A549 (cell line): ENCODE measurements at regions not wholly inside any gene's neighbourhood (a gene's known extent, or its start where the extent isn't known, plus 50 kb on each side); places are given as distances from the start of the nearest gene placed in this dataset.

Experiments
- ATAC-seq, 2 experiments: fragments of 200-7000 bp in 1 of 2; fragments of >200 bp in 1 of 2; cut with Nextera tagmentation in 1 of 2; cut with Tn5 transposase in 1 of 2; 3 replicates each; pipeline versions ENCODE4 v1.8.0 to v1.9.1; 2018 to 2020; ENCODE audit warnings: mild to moderate bottlenecking in 1 of 2, moderate library complexity in 1 of 2
- CTCF ChIA-PET: fragments of 300-600 bp; sonication (Branson Sonifier 250); formaldehyde crosslinking; extraction: SDS; loops from one replicate; lab custom pipeline; 2021; ENCODE audit warnings: antibody characterized with exemption, inconsistent platforms; lab: Yijun Ruan, JAX
- POLR2A ChIA-PET: fragments of 350-600 bp; formaldehyde crosslinking; extraction: SDS; loops from one replicate; lab custom pipeline; 2021; ENCODE audit warnings: antibody characterized with exemption, inconsistent platforms; lab: Yijun Ruan, JAX
- DNase-seq, 2 experiments: peaks; one replicate each; pipeline versions ENCODE4 v3.0.0 to v3.0.0-alpha.2; 2011 to 2016; ENCODE audit warnings: low read depth in 1 of 2, low spot score in 1 of 2
- FAIRE-seq: peaks from 2 replicates; lab custom pipeline; 2011; peaks lifted over from hg19 to GRCh38; lab: Jason Lieb, UNC
- H3K27ac ChIP-seq, 2 experiments: fragments of >200 bp; sonication (Bioruptor Twin); formaldehyde crosslinking; 3 replicates each; pipeline ENCODE4 v1.5.1; 2016 to 2017
- H3K4me1 ChIP-seq: fragments of >200 bp; sonication (Bioruptor Twin); formaldehyde crosslinking; 3 replicates; pipeline ENCODE4 v1.6.1; 2016
- H3K4me2 ChIP-seq: fragments of >200 bp; sonication (Bioruptor Twin); formaldehyde crosslinking; 3 replicates; pipeline ENCODE4 v1.6.1; 2016
- H3K4me3 ChIP-seq: fragments of >200 bp; sonication (Bioruptor Twin); formaldehyde crosslinking; 3 replicates; pipeline ENCODE4 v1.5.1; 2016
- H3K9me3 ChIP-seq: fragments of >200 bp; sonication (Bioruptor Twin); formaldehyde crosslinking; 3 replicates; pipeline ENCODE4 v1.6.1; 2016
- BCL3 ChIP-seq: fragments of >200 bp; sonication (Bioruptor Twin); formaldehyde crosslinking; IDR thresholded peaks from 3 replicates; pipeline ENCODE4 v1.6.1; 2016
- CBX8 ChIP-seq: fragments of 200-600 bp; sonication (generic); IDR thresholded peaks from 2 replicates; pipeline ENCODE4 v1.6.1; 2016
- CHD2 ChIP-seq: fragments of 150-350 bp; IDR thresholded peaks from 2 replicates; pipeline ENCODE4 v1.6.1; 2014; ENCODE audit warnings: low read length; ENCODE audit not compliant: partially characterized antibody
- EHMT2 ChIP-seq: fragments of 200-600 bp; sonication (generic); IDR thresholded peaks from 2 replicates; pipeline ENCODE4 v1.6.1; 2016; ENCODE audit warnings: antibody characterized with exemption, low read depth, mild to moderate bottlenecking, moderate library complexity
- FOSB ChIP-seq: fragments of 250-450 bp; sonication (Bioruptor Pico); IDR thresholded peaks from 2 replicates; pipeline ENCODE4 v1.5.0; 2020; ENCODE audit warnings: mild to moderate bottlenecking, moderate library complexity
- FOXS1 ChIP-seq: fragments of 250-450 bp; sonication (Bioruptor Pico); IDR thresholded peaks from 2 replicates; pipeline ENCODE4 v1.5.0; 2020; ENCODE audit warnings: mild to moderate bottlenecking, moderate library complexity
- HDAC2 ChIP-seq: fragments of 200-600 bp; sonication (generic); IDR thresholded peaks from 2 replicates; pipeline ENCODE4 v1.6.1; 2016
- HMGXB4 ChIP-seq: fragments of 250-450 bp; sonication (Bioruptor Pico); IDR thresholded peaks from 2 replicates; pipeline ENCODE4 v1.5.0; 2021; ENCODE audit warnings: mild to moderate bottlenecking, moderate library complexity, borderline replicate concordance
- HOXB13 ChIP-seq: fragments of 250-450 bp; sonication (Bioruptor Pico); IDR thresholded peaks from 2 replicates; pipeline ENCODE4 v1.5.0; 2020; ENCODE audit warnings: low read depth, mild to moderate bottlenecking, moderate library complexity
- JUN ChIP-seq, 2 experiments: fragments of >200 bp; sonication (Bioruptor Twin); formaldehyde crosslinking; IDR thresholded peaks; 2 replicates in 1 of 2; 3 replicates in 1 of 2; pipeline ENCODE4 v1.6.1; 2016 to 2017
- MAFK ChIP-seq: fragments of 450-650 bp; IDR thresholded peaks from 2 replicates; pipeline ENCODE4 v1.6.1; 2014; ENCODE audit not compliant: partially characterized antibody
- MYC ChIP-seq: IDR thresholded peaks from 2 replicates; pipeline ENCODE4 v1.6.1; 2012; ENCODE audit warnings: mild to moderate bottlenecking, inconsistent platforms, low read length, improper control_type of control experiment, borderline replicate concordance
- NR3C1 ChIP-seq: fragments of >200 bp; sonication (Bioruptor Twin); formaldehyde crosslinking; IDR thresholded peaks from 3 replicates; pipeline ENCODE4 v1.6.1; 2017
- POLR2A ChIP-seq: IDR thresholded peaks from 2 replicates; pipeline ENCODE4 v1.6.1; 2012; ENCODE audit warnings: mild to moderate bottlenecking, low read length
- POLR2AphosphoS2 ChIP-seq: conservative IDR thresholded peaks from 2 replicates; pipeline ENCODE4 v1.6.1; 2012; ENCODE audit warnings: low read length, improper control_type of control experiment, inconsistent platforms
- RARB ChIP-seq: fragments of 250-450 bp; sonication (Bioruptor Pico); IDR thresholded peaks from 2 replicates; pipeline ENCODE4 v1.8.0; 2021; ENCODE audit warnings: mild to moderate bottlenecking, moderate library complexity
- RNF2 ChIP-seq: fragments of 200-600 bp; sonication (generic); IDR thresholded peaks from 2 replicates; pipeline ENCODE4 v1.6.1; 2016; ENCODE audit warnings: low read depth, mild to moderate bottlenecking, antibody characterized with exemption, moderate library complexity, borderline replicate concordance
- SMC3 ChIP-seq: fragments of >200 bp; sonication (Bioruptor Twin); formaldehyde crosslinking; IDR thresholded peaks from 3 replicates; pipeline ENCODE4 v1.6.1; 2018; ENCODE audit warnings: inconsistent platforms
- TP53 ChIP-seq: fragments of 250-450 bp; sonication (Bioruptor Pico); IDR thresholded peaks from 2 replicates; pipeline ENCODE4 v1.5.0; 2021; ENCODE audit warnings: mild to moderate bottlenecking, moderate library complexity
- ZNF302 ChIP-seq: fragments of 250-450 bp; sonication (Bioruptor Pico); IDR thresholded peaks from 2 replicates; pipeline ENCODE4 v1.9.0; 2021; ENCODE audit warnings: inconsistent platforms, mild to moderate bottlenecking, moderate library complexity
- ZSCAN20 ChIP-seq: fragments of 250-450 bp; sonication (Bioruptor Pico); IDR thresholded peaks from 2 replicates; pipeline ENCODE4 v1.8.0; 2022; ENCODE audit warnings: mild to moderate bottlenecking, moderate library complexity
- WGBS: methylation state at CpG from one replicate; pipeline ENCODE4 v1.1.6; 2017; ENCODE audit errors: missing lambda C conversion rate; 5-methylcytosine and 5-hydroxymethylcytosine counted together
- TF ChIP-seq, protein P1 (sequence below): IDR thresholded peaks from 2 replicates; pipeline ENCODE4 v1.6.1; 2012
- TF ChIP-seq, protein P2 (sequence below): IDR thresholded peaks from 2 replicates; pipeline ENCODE4 v1.6.1; 2012; ENCODE audit warnings: low read depth, borderline replicate concordance
- TF ChIP-seq, protein P3 (sequence below): fragments of 450-650 bp; IDR thresholded peaks from 2 replicates; pipeline ENCODE4 v1.6.1; 2014; ENCODE audit warnings: antibody characterized with exemption

GRCh38 chr1:22326931-22327330 lies 124.7 kb upstream of the ZBTB40 start:
- H3K4me2 ChIP-seq = no peak overlapping the region
- H3K27ac ChIP-seq = no peak overlapping the region
- DNase-seq (no peak), FAIRE-seq (no peak), ATAC-seq (no peak)
- CTCF ChIA-PET = no interaction called here
- POLR2A ChIA-PET = no interaction called here
- 71% methylated on average over 3 of the region's 6 CpGs for WGBS
- TF ChIP-seq ZNF302 (CRISPR knock-in tag) (no peak), MAFK (no peak), FOSB (CRISPR knock-in tag) (no peak), EHMT2 (no peak), POLR2A (no peak), CBX8 (no peak), SMC3 (no peak), MYC (no peak), POLR2AphosphoS2 (no peak), TP53 (CRISPR knock-in tag) (no peak), ZSCAN20 (CRISPR knock-in tag) (no peak), HOXB13 (no peak), FOXS1 (no peak), NR3C1 (no peak), JUN (IDR thresholded peaks at IDR 0.05) (no peak)
- TF ChIP-seq, protein P1, sequence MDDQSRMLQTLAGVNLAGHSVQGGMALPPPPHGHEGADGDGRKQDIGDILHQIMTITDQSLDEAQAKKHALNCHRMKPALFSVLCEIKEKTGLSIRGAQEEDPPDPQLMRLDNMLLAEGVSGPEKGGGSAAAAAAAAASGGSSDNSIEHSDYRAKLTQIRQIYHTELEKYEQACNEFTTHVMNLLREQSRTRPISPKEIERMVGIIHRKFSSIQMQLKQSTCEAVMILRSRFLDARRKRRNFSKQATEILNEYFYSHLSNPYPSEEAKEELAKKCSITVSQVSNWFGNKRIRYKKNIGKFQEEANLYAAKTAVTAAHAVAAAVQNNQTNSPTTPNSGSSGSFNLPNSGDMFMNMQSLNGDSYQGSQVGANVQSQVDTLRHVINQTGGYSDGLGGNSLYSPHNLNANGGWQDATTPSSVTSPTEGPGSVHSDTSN = no peak
- TF ChIP-seq, protein P2, sequence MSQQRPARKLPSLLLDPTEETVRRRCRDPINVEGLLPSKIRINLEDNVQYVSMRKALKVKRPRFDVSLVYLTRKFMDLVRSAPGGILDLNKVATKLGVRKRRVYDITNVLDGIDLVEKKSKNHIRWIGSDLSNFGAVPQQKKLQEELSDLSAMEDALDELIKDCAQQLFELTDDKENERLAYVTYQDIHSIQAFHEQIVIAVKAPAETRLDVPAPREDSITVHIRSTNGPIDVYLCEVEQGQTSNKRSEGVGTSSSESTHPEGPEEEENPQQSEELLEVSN = no peak
- H3K9me3 ChIP-seq = no peaks in the 10 kb centered on the region
- H3K4me3 ChIP-seq = no peak overlapping the region
- H3K4me1 ChIP-seq = no peaks in the 10 kb centered on the region

DNA sequence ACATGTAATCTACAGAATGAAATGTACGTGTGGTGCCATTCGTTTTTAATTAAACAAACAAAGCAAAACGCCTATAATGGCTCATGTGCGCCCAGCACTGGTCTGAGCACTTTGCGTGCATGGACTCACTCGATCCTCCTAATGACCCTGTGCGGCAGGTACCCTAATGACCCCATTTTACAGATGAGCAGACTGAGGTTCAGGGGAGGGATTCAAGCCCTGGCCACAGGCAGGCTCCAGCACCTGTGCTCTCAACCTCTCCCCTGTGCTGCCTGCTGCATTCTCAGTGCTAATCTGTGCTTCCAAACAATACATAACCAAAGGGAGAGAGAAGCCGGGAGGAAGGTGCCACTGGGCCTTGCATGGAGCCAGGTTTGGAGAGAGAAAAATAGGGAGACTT lies 124.2 kb upstream of the ZBTB40 start:
- Histone ChIP-seq H3K4me3 (no peak overlapping the region), H3K9me3 (no peaks in the 10 kb centered on the region), H3K4me1 (no peaks in the 10 kb centered on the region), H3K27ac (no peak overlapping the region), H3K4me2 (no peak overlapping the region)
- FAIRE-seq (no peak), ATAC-seq (no peak), DNase-seq (no peak)
- ChIA-PET POLR2A (no interaction called here), CTCF (no interaction called here)
- no peak for TF ChIP-seq EHMT2
- no peak for TF ChIP-seq HOXB13
- TF ChIP-seq RARB = no peak
- no peak for TF ChIP-seq BCL3
- TF ChIP-seq, protein P3, sequence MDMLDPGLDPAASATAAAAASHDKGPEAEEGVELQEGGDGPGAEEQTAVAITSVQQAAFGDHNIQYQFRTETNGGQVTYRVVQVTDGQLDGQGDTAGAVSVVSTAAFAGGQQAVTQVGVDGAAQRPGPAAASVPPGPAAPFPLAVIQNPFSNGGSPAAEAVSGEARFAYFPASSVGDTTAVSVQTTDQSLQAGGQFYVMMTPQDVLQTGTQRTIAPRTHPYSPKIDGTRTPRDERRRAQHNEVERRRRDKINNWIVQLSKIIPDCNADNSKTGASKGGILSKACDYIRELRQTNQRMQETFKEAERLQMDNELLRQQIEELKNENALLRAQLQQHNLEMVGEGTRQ = no peak
- no peak for TF ChIP-seq RNF2
- TF ChIP-seq HDAC2 = no peak
- no peak for TF ChIP-seq HMGXB4 (CRISPR knock-in tag)
- no peak for TF ChIP-seq CHD2
- 79% methylated on average over 8 of the region's 8 CpGs for WGBS
